ENCODE measurements at regions not wholly inside any gene's neighbourhood (a gene's known extent, or its start where the extent isn't known, plus 50 kb on each side); places are given as distances from the start of the nearest gene placed in this dataset.

DNA sequence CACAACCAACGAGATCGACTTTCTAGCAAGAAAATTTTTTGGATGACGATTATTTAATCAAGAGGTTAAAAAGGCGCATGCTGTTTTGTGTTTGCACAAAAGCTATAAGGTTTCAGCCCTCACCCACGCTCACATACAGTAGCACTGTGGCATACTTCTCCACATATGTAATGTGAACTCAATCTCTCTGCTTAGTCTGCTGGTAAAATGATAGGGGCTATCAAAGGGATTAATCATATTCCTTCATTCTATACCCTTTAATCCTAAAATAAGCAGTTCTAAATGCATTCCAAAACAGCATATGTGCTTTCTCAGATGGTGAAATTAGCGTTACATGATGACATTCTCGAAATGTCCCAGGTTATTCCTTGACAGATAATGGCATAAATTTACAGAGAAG lies 196.9 kb upstream of the PRICKLE2 start:
- TF ChIP-seq, protein P1, sequence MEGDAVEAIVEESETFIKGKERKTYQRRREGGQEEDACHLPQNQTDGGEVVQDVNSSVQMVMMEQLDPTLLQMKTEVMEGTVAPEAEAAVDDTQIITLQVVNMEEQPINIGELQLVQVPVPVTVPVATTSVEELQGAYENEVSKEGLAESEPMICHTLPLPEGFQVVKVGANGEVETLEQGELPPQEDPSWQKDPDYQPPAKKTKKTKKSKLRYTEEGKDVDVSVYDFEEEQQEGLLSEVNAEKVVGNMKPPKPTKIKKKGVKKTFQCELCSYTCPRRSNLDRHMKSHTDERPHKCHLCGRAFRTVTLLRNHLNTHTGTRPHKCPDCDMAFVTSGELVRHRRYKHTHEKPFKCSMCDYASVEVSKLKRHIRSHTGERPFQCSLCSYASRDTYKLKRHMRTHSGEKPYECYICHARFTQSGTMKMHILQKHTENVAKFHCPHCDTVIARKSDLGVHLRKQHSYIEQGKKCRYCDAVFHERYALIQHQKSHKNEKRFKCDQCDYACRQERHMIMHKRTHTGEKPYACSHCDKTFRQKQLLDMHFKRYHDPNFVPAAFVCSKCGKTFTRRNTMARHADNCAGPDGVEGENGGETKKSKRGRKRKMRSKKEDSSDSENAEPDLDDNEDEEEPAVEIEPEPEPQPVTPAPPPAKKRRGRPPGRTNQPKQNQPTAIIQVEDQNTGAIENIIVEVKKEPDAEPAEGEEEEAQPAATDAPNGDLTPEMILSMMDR (conservative IDR thresholded peaks at IDR 0.05; ENCODE audit: low read length) = no peak
- TF ChIP-seq EZH2phosphoT487 (IDR thresholded peaks at IDR 0.05; ENCODE audit: borderline replicate concordance, low read depth, low read length) = no peak
